Activated naive CD4-positive, alpha-beta T cell (primary cell): ENCODE measurements at regions not wholly inside any gene's neighbourhood (a gene's known extent, or its start where the extent isn't known, plus 50 kb on each side); places are given as distances from the start of the nearest gene placed in this dataset.

ENCODE experiments used
- DNase-seq, 4 experiments: peaks; one replicate each; lab custom pipeline; 2025; lab: John Stamatoyannopoulos, UW

- no peak for DNase-seq
These were observed 395.4 kb upstream of the WWC1 start for GRCh38 chr5:167895899-167896659.

DNA sequence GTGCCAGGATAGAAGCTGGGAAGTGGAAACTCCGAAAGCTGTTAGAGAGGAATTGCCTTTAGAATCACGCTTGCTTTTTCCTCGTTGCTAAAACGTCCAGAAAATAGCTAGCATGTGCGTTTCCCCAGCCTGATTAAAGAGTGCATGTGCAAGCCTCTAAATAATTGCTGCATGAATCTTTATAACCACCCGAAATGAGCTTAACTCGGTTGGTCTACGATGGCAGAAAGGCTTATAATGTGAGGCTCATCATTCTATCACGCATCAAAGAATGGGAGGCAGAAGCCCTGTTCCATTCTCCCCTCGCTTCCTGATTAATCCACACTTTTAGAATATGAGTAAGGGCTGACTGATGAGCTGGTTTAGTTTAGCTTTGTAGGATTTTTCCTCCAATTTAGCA lies 394.6 kb upstream of the WWC1 start:
- DNase-seq: no peak

DNA sequence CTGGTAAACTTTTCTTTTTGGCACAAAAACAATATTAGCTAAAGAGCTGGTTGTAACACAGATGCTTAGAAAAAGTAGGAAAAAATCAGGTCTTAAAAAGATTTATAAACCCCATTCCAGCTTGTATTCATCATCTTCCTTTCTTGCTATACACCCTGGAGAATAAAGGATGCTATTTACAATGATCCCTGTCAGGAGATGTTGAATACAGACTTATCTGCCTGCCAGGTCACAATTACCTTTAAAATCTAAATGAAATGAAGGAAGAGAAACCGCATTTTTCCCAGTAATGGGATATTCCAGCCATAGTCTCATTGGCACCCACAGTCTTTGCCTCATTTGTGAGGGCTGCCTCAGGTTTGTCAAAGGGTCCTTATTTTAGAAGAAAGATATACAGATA lies 394.1 kb upstream of the WWC1 start:
- no peak for DNase-seq

GRCh38 chr5:167898361-167899042 lies 392.9 kb upstream of the WWC1 start:
- no peak for DNase-seq

GRCh38 chr5:167899490-167900070 lies 391.9 kb upstream of the WWC1 start:
- DNase-seq: no peak

- DNase-seq: no peak
These were observed 391.0 kb upstream of the WWC1 start for GRCh38 chr5:167900340-167900935.

DNA sequence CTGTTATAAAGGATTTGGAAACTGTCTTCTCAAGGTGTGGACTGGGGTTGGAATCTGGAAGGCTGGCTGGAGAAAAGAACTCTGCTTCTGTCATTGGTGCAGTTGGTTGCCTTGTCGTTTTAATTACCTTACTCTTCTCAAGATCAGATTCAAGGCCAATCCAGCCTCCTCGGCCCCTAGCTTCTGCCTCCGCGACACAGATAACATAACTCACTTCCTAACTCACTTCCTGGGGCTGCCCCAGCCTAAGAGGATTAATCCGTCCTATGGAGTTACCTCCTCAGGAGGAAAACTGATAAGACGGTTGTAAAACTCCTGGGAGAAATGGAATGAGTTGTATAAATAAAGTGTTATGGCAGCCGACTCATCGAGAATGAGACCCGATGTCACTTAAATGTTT lies 389.1 kb upstream of the WWC1 start:
- no peak for DNase-seq

DNA sequence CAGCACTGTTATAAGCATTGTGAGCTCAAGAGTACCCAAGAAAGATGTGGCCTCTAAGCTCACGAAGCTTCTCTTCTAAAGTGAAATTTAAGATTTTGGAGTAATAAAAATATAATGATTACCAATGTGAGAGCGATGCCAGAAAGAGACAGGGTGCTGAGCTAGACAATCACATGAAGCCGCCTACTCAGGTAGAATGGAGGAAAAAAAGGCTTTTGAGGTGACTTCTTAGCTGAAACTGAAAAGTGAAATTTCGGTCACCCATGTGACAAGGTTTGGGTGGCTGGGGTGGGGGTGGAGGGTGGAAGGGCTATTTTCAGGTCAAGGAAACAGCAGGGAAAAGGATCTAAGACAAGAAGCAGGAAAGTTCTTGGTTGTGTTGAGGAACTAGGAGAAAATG lies 388.2 kb upstream of the WWC1 start:
- no peak for DNase-seq

DNA sequence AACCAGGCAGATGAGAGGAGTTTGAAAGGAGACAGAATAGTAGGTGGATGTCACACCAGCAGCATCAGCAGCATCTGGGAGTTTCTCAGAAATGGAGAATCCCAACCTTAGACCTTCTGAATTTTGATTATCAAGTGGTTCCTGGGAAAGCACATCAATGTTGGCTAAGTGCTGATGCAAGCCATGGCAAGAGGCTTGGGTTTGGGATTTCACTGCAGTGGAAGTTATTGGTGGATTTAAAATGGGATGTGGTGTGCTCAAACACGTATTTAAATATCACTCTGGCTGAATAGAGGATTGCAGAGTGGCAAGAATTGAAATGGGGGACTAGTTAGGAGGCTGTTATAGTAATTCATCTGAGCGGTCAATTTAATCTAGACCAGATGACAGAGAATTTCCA lies 387.8 kb upstream of the WWC1 start:
- DNase-seq: no peak

DNA sequence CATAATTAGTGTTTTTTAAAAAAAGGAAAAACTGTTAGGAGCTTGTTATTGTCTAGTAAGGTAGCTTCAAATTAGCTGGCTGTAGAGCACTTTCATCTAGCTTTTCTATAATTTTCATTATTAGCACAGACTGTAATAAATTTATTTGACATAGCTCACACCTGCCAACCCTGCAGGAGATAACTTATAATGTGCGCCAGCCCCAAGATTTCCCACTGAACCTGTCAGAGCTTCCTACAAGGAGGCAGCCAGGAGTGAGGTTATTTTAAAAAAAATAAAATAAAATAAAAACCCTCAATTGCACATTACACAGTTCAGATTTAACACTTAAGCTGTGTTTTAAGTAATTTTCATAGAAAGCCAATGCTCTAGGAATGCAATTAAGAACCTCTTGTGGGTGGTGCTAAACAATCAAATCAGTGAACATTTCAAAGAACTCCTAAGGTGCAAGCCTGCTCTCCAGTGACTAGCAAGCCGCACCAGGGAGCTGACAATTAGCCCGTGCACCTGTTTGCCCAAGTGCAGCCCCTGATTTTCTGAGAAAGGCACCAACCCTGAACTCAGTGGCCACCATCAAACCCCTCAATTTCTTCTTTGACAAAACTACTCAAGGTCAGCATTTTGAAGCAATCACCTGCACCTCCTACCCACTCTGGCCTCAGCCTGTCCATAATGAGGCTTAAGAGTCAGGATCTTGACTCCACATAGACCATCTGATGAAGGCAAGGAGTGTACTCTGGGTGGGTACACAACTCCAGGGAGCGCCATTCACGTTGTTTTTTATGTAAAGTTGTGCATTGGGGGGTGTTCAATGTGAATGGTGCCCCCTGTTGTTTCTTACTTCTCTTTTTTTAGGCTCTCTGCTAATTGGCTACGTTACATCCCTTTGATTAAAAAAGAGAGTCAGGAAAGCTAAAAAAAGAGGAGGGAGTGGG lies 385.3 kb upstream of the WWC1 start:
- no peak for DNase-seq

DNA sequence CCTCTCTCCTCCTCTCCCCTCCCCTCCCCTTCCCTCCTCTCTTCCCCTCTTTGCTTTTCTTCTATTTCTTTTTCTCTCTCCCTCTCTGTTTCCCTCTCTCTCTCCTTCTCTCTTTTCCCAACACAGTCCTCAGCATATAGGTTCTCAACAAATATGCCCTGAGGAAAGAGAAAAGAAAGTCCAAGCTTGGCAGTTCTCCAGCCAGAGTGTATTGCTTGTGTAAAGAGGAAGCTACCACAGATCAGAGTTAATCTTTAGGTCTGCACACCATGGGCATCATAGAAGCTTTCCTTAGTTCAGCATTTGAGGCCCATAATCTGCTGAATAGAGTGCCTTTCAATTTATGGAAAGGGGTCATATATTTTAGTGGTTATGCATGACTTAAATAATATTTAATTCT lies 382.8 kb upstream of the WWC1 start:
- DNase-seq: no peak

DNA sequence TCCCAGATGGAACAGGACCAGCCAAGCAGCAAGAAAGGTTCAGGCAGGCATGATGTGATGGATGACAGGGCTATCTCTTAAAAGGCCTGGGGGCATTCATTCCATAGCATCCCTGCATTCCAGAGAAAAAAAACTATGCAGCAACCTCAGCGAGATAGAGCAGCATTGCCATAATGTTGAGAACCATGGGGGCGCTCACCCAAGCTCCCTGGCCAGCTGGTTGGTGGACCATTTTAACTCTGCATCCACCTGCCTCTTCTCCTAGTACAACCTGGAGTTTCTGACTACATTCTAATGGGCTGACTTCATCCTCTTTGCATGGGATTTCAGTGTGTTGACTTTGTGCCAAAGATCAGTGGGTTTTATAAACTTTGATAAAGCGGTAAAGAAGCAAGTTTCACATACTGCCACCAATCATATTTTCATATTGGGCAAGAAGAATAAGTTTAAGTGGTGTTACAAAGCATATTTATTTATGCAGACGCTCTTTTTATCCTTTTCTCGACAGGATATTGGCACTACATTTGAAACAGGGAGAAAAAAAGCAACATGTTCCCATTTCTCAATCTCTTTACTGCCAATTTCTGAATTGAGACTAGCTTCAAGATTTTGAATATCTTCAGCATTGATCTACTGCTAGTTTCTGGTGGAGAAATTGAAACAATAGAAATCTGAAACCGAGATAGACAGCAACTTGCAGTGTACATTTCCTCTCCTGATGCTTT lies 378.3 kb upstream of the WWC1 start:
- no peak for DNase-seq

DNA sequence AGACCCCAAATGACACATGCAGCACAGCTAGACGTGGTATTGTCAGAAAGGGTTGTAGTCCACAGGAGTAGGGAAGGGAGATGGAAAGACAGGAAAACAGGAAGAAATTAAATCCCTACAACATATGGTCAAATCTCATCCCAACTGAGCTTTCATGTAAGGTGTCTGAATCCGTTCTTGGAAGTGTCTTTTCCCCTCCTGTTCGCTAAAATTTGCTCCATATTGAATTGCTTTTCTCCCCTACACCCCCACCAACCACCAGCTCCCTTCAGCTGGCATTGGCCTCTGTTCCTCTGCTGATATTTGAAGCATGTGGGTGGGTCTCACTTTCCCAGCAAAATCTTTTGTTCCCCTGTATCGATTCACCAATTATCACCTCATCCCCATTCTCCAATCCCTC lies 376.2 kb upstream of the WWC1 start:
- DNase-seq: no peak

DNA sequence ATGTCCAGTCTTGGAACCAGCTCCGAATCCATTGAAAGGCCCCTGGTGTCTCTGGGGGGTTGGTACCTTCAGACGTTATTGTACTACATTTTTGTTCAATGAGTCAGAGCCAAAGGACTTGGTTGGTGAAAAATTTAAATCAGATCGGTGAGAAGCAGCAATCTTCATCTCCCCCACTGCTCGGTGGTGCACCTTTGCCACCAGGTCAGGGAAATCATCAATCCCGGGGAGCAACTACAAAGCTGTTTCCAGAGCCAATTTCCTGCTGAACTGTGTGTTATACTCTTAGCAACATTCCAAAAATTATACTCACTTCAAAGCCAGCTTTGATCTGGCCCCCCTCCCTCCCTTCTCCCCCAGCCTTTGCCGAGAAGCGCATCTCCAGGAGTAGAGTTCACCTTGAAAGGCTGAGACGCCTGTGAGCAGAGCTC lies 375.2 kb upstream of the WWC1 start:
- no peak for DNase-seq

- DNase-seq: no peak
These were observed 374.7 kb upstream of the WWC1 start for GRCh38 chr5:167916706-167917105.

DNA sequence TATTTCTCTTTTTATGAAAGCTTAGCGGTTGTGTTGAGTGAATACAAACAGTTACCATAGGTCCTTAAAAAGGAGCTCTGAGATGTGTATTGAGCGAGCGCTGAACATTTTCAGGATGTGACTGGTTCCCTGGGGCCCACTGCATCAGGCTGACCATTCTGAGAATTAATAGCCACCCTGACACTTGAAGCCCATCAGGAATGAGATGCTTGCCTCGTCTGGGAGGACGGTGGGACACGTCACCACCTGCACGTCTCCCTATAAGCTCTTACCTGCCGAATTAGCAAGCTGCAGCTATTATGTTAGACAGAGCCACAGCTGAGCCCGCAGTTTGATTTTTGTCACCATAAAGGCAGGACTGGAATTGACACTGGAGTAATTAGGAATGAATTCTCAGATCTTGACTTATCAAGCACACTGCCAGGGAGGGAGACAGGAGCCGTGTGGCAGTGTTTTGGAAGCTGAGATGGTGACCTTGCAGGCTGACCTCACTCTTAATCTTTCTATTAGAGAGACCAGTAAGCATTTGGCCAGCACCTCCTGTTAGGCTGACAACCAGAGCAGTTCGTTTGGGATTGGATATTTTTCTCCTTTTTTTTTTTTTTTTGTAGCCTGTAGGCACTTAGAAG lies 373.1 kb upstream of the WWC1 start:
- no peak for DNase-seq

- no peak for DNase-seq
These were observed 372.5 kb upstream of the WWC1 start for GRCh38 chr5:167918813-167919483.

DNA sequence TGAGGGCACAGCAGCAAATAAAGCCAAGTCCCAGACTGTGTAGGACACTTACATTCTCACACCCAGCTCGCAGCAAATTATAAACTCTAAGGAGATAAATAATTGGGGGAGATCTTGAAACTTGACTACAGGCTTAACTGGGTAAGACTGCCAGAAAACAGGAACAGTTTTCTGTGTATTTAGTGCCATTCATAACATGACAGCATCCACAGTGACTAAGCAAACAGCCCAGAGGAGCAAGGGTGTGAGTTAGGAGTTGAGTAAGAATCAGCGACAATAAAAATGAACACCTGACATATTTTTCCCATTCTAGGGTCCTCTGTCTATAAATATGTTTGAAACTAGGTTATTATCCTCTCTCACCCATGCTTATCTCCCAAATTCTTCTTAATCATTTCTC lies 370.9 kb upstream of the WWC1 start:
- DNase-seq: no peak

DNA sequence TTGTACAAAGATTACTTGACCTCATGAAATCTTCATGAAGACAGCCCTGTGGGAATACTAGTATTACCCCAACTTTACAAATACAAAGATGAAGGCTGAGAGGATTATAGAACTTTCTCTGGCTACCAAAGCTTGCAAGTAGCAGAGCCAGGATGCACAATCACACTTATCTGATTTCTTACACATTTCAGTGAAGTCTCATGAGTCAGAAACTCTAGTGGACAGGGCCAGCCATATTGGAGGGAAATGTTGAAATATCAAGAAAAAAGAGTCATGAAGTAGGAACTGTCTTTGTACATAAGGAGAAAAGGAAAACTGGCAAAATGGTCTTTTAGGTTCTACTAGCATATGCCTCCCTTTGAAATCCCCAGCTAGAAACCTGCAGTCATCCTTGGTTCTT lies 369.6 kb upstream of the WWC1 start:
- no peak for DNase-seq

GRCh38 chr5:167923396-167923795 lies 368.0 kb upstream of the WWC1 start:
- DNase-seq: no peak
